Omental fat pad (tissue), 3 donors: ENCODE measurements at regions not wholly inside any gene's neighbourhood (a gene's known extent, or its start where the extent isn't known, plus 50 kb on each side); places are given as distances from the start of the nearest gene placed in this dataset.

Source experiments
- ATAC-seq: fragments of 150-250 bp; one replicate; pipeline ENCODE4 v1.9.1; 2016; ENCODE audit warnings: mild to moderate bottlenecking, moderate library complexity; ENCODE audit not compliant: low FRiP score
- DNase-seq: peaks from one replicate; pipeline ENCODE4 v3.0.0-alpha.2; 2019; ENCODE audit warnings: low spot score
- CTCF ChIP-seq, 3 donors: fragments of 450-650 bp; IDR thresholded peaks; one replicate each; pipeline ENCODE4 v1.5.1; 2016 to 2017; ENCODE audit warnings: antibody characterized with exemption in 3 of 3, mild to moderate bottlenecking in 3 of 3, moderate library complexity in 2 of 3

- ATAC-seq (no peak), DNase-seq (no peak)
- TF ChIP-seq CTCF (IDR thresholded peaks at IDR 0.05), result no peak
These were observed 317.5 kb upstream of the SLCO3A1 start for GRCh38 chr15:91535856-91536500.

GRCh38 chr15:91537856-91538255 lies 315.7 kb upstream of the SLCO3A1 start:
- ATAC-seq (no peak), DNase-seq (no peak)
- no peak for TF ChIP-seq CTCF (IDR thresholded peaks at IDR 0.05)

- DNase-seq, result no peak
- no peak for TF ChIP-seq CTCF (IDR thresholded peaks at IDR 0.05)
- ATAC-seq, result no peak
These were observed 314.7 kb upstream of the SLCO3A1 start for GRCh38 chr15:91538782-91539181.

- no peak for TF ChIP-seq CTCF (IDR thresholded peaks at IDR 0.05)
- ATAC-seq (no peak), DNase-seq (no peak)
These were observed 312.2 kb upstream of the SLCO3A1 start for GRCh38 chr15:91541286-91541685.

- DNase-seq (no peak), ATAC-seq (no peak)
- no peak for TF ChIP-seq CTCF (IDR thresholded peaks at IDR 0.05)
These were observed 311.3 kb upstream of the SLCO3A1 start for GRCh38 chr15:91542226-91542625.

GRCh38 chr15:91547356-91547755 lies 306.2 kb upstream of the SLCO3A1 start:
- no peak for TF ChIP-seq CTCF (IDR thresholded peaks at IDR 0.05)
- no peak for DNase-seq
- no peak for ATAC-seq

- no peak for ATAC-seq
- no peak for TF ChIP-seq CTCF (IDR thresholded peaks at IDR 0.05)
- DNase-seq, result no peak
These were observed 305.0 kb upstream of the SLCO3A1 start for GRCh38 chr15:91548549-91548948.
